HG03460 (cell line): ENCODE measurements at regions not wholly inside any gene's neighbourhood (a gene's known extent, or its start where the extent isn't known, plus 50 kb on each side); places are given as distances from the start of the nearest gene placed in this dataset.

Experiments used
- ATAC-seq: cut with Tn5 transposase; IDR thresholded peaks from one replicate; pipeline ENCODE4 v1.9.1; 2021; ENCODE audit not compliant: unreplicated experiment

DNA sequence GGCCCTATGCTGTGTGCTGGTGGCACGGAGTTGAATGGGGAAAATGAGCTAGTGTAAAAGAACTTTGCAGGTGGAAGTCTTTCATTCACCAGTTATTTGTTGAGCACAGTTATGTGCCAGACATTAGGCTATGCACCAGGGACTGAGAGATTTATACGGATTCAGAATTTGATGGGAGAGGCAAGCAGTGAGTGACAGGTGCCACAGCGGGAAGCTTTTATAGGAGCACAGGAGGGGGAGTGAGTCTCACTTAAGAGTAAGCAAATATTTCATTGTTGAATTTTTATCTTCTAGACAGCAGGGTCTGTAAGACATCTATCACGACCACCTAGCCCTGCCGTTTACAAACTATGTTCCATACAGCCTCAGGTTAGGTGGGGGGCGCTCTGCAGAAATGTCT, 320.6 kb downstream of the SNAPC1 start:
- no peak for ATAC-seq

DNA sequence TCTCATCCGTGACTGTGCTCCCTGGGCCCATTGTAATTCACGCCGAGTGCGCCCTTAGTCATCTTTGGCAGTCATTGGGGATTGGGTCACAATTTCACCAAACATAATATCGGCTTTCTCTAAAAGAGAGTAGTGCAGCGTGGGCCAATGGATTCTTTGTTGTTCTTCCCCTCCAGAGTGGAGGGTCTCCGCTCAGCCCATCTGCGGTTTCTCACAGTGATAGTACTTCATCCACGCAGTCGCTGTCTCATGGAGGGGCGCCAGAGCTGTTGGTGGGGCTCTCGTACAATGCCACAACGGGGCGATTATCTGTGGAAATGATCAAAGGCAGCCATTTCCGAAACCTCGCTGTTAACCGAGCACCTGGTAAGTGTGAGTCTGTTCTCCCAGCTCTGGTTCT, 321.8 kb downstream of the SNAPC1 start:
- no peak for ATAC-seq

DNA sequence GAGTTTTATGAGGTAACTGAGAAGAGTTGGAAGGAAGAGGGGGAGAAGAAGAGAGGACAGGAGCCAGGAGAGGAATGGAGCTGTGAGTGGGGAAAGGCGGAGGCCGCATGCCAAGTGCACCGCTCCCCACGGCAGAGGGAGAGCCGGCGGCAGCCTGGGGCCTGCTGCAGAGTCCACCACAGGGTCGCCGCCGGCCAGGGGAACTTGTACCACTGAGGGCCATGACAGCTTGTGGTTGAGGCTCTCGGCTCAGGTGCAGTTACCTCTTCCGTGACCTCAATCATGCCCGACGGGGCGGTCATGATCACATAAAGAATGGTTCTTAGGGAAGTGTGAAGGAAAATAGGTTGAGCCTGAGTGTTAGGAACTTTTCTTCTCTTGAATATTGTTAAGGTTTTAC, 325.0 kb downstream of the SNAPC1 start:
- ATAC-seq: no peak

DNA sequence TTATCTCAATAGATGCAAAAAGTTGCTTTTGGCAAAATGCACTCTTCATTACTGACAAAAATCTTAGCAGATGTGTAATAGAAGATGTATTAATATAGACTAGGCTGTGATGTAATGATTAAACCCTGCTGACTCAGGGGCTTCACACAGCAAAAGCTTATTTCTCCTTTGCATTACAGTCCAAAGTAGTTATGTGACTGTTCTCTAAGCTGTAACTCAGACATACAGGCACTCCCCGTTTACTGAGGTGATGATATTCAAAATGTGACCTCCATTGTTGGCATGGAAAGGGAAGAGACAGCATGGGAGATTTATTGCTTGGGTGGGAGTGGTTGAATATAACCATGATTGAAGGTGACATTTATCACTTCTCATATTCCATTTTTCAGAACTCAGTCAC, 331.5 kb downstream of the SNAPC1 start:
- ATAC-seq: no peak

DNA sequence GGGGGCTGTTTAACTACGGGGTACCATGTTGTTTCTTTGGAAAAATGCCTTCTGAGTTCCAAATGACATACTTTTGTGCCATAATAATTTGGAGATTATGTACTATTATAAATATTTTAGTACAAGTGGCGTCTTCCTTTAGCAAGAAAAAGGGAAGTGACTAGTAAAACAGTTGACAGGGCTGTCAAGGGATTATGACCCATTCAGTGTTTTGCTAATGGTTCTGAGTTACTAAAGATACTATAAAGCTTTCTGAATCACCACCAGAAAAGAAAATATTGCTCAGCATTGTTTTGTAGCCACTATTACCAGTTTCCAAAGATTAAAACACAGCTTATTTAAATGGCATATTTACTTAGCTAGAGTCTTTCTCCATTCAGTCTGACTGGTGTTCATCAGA, 334.9 kb downstream of the SNAPC1 start:
- no peak for ATAC-seq

DNA sequence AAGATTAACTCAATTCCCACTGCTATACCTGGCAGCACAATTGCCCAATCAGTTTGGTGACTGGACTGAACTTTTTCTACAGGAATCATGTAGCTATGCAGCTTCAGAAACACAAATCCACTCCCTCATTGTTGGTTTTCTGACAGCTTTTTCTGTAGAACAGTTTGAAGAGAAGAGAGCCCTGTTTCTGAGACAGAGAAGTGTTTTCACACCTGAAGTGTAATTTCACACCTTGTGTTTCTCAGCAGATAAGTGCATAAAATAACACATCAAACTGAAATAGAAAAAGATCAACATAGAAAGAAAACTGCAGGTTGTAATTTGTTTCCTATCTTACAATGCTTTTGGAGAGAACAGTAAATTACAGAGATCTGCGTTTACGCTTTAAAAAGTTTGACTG, 335.6 kb downstream of the SNAPC1 start:
- ATAC-seq: no peak

DNA sequence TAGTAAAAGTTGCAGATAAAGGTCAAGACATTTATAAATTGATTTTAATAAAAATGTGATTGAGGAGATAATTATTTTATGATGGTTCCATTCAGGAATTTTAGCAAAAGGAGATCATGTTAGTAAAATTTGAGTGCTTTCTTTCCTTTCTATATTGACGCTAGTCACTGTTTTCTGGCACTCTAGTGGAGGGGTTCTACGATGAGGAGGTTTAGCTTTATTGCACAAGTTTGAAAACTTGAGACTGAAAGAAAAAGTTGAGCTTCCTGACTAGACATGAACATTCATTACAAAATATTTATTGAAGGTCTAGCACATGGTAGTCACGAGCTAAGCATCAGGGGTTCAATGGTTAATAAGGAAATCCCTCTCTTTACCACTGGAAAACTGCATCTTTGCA, 336.1 kb downstream of the SNAPC1 start:
- no peak for ATAC-seq

DNA sequence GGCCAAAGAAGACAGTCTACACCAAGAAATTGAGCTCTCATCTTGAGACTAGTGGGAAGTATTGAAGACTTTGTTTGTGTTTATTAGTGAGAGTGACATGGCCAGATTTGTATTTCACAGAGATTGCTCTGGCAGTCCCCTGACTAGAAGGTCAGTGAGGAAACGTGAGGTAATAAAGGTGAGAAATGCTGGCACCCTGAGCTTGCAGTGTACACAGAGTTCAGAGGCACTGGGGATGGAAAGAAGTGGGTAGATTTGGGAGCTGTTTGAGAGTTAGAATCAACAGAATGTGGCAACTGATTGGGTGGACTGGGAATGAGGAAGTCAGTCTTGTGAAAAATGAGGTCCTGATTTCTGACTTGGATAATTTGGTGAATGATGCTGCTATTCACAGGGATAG, 336.9 kb downstream of the SNAPC1 start:
- ATAC-seq: no peak

DNA sequence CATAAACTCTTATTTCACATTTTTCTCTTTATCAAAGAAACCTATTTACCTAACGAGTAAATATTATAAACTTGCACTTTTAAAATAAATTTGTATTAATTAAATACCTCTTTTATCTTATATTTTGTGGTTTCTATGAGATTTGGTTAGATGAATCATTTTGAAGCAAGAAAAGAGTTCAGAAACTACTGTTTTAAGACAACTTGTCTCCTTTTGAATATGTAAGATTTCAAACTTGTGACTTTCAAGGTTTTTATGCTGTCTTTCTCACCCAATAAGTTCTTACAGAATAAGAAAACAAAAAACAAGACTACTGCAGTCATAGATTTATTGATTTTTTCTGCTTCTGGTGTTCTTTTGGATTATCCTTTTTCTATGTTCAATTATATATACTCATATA, 339.0 kb downstream of the SNAPC1 start:
- ATAC-seq: no peak

DNA sequence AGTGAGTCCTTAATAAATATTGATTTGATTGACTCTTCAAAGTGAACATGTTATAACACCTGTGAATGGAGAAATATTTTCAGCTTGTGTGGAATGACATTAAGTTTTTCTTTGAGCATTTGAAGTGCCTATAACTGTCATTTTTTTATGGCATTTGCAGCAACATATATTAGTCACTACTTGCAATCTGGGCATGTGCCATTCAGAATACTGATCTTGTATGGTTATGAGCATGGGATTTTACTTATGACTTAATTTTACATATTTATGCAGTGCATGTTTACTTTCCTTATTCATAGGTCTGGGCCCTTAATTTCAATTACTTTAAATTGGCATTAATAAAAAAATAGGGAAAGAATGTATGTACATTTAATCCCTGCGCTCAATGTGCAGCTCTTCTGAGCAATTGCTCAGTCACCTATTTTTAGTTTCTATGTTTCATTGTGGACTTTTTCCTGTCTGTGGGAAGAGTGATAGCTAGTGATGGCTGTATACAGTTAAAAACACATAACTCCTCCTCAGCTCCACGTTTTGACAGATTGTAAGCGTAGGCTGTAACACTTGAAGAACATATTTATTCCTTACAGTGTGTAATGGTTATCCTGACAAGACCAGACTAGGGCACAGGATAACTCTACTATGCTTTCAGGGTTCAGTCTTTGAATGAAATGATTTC, 339.6 kb downstream of the SNAPC1 start:
- no peak for ATAC-seq

DNA sequence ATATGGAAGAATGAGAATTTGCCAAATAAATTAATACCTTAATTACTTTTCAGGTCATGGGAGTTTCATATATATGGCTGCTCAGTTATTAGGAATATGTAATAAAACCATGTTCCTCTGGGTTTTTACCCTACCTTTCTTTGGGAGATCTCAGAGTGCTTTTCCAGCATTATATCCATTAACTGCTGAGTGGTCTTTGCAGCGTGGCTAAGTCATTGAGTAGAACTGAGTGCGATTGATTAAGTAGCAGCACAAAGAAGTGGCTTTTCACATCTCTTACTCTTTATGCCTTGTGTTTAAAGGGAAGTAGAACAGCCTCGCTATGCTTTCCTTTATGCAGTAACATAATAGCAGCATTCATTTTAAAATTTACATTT, 340.1 kb downstream of the SNAPC1 start:
- ATAC-seq: no peak

DNA sequence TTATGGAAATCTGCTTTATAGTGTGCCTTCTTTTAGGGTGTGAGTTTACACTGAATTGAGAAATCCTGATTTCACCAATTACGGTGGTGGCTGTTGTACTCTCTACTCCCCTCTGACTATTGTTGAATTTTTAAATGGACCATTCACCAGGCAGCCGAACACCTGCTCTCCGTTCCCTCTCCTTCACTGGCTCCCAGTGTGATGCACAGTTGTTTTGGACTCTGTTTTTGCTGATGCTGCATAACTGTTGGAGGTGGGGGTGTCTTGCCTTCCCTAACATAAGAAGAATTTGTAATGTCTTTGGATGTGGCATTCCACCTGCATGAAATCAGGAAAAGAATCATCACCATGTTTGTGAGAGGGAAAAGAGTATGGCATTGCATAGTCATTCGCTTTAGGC, 341.2 kb downstream of the SNAPC1 start:
- no peak for ATAC-seq

DNA sequence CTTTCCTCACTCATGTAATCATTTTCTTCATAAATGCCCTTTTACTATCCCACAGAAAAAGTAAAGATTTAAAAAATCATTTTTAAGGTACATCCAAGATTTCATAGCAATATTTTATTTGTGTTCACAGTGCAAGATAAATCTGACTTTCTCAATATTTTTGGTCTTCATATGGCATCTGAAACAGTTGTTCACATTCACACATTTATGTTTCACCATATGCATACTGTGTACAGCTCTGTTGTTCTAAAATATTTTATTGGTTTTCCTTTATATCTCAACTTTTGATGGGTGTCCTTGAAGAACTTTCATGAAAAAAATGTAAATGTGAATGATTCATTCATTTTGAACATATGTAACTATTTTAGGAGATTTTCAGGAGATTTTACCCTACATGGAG, 348.7 kb downstream of the SNAPC1 start:
- no peak for ATAC-seq

DNA sequence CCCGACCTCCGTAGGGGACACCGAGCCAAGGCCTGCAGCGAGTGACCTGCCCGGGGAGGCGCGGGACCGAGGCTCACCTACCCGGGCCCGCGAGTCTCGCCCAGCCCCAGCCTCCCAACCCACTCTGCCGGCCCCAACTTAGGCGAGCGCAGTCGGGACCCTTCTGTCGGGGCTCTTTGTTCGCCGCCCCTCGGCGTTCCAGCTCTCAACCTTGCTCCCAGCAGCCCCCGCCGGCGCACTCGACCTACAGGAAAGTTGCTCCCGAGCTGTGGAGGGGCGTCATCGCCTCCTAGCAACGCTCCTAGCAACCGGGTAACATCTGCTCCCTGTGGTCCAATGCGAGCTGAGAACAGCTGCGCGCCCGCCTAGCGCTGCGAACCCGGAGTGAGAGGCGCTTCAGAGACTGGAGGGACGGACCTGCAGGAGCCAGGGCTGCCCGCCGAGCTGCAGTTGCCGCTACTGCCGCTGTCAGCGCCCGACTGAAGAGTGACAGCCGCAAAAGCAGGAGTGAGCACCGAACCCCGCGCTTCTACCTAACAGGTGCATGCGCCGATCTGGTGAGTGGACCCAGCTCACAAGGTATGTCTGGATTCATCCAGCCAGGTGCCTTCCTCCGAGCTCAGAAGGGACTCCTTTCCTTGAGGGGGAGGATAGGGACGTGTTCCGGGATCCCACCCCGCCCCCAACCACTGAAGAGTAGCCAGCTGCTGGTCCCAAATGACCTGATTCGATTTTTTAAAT, 355.0 kb downstream of the SNAPC1 start:
- ATAC-seq: peak; percentile 89

DNA sequence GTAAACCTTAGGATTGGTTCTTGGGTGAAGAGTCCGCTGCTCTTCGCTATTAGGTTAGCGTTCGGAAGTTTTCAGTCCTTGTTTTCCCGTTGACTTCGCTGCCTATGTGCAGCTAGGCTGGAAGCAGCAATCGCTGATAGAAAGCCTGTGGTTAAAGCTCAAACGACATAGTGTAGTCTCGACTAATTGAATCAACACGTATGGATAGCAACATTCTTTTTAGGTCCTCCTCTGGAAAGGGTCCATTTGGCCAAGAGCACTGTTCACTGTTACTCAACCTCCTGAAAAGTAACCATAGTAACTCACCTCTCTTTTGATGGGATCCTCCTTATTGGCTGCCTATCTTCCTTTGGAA, 355.5 kb downstream of the SNAPC1 start:
- no peak for ATAC-seq

DNA sequence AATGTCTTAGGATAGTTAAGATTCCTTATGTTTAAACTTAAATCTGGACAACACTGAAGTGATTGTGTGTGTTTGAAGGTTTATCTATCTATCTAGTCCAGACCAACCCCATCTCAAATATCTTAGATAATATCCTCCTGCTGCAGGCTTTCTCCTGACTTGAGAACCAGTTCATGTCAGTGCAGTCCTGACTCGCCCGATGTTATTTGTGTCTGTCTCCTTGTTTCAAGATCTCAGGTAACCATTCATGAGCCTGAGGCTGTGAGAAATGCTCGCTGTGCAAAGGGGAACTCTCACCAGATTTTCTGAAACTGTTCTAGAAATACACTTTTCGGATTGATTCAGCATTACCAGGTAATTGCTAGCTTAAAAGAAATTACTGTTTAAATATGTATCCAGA, 356.2 kb downstream of the SNAPC1 start:
- ATAC-seq: no peak

DNA sequence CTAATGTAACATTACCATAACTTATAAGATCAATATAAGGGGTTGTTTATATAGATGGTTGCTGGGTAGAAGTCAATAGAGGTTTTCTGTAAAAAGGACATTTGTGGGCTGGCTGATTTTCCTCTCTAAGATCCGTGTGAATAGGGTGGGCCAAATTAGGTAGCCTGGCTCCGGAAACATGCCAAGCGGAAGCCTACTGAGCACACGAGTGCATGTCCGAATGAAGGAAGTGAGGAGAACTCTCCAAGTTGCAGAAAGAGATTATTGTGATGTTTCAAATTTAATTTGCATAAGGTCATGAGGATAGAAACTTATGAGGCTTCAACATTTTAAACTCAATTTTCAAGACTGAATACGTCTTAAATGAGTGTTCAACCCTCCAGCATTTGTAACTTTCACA, 356.7 kb downstream of the SNAPC1 start:
- no peak for ATAC-seq

DNA sequence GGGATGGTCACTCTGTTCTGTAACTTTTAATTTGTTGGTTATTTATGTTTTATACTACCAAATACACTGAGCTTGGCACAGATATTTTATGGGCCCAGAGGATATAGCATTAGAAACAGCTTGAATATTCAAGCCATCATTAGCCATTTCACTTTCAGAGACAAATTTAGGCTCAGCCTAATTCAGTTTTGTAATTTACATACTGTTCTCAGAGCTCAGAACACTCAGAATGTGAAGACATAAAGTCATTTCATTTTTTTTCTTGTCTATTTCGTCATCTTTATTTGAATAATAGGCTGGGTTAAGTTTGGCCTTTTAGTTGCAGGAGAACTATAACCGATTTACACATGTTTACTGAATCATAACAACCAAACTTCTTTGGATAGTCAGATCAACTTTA, 361.7 kb downstream of the SNAPC1 start:
- ATAC-seq: no peak

DNA sequence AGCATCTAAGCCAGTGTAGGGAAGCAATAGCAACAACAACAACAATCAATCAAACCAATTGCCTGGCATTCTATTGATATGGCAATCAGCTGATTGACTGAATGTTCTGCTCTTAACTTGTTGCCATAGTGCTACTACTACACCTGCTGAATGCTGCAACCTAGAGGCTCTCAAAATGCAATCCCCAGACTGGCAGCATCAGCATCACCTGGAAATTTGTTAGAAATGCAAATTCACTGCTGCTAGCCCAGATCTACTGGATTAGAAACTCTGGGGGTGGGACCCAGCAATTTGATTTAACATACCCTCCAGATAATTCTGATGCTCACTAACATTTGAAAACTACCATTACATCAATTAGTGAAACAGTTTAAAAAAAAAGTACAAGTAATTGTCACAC, 363.6 kb downstream of the SNAPC1 start:
- no peak for ATAC-seq

DNA sequence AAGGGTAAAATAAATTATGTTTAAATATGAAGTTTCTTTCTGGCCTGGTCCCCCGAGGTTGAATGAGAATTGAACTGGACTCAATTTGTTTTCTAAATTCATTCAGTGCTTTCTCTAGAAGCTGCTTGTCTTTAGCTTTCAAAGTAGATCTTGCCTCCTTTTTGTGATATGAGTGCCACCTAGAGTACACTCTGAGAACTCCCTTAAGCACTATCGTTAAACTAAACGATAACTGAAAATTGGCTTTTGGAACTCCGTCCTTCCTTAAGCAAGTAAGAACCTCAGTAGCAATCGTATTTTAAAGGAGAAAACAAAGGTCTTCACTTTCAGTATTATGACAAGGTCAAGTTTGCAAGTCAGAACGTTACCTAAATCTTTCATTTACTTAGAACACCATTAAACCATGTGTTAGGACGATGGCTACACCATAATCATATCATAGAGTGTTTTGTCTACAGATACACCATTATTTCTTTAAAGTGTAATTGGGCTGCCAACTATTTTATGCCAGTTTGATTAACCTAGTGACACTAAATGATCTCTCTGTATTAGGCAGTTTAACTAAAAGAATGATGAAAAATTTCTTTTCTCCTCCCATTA, 364.8 kb downstream of the SNAPC1 start:
- no peak for ATAC-seq

DNA sequence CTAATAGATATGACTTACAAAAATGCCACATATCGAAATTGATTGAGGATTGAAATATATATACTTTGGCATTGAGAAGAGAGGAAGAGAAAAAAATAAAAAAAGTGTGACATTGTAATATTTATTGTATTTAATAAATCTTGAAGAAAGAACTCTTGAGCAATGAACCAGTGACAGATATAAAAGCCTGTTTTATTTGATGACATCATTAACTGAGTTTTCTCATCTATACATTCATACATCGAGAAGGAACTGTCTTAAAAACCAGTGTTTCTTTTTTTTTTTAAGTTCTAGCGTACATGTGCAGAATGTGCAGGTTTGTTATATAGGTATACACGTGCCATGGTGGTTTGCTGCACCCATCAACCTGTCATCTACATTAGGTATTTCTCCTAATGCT, 368.2 kb downstream of the SNAPC1 start:
- ATAC-seq: no peak

DNA sequence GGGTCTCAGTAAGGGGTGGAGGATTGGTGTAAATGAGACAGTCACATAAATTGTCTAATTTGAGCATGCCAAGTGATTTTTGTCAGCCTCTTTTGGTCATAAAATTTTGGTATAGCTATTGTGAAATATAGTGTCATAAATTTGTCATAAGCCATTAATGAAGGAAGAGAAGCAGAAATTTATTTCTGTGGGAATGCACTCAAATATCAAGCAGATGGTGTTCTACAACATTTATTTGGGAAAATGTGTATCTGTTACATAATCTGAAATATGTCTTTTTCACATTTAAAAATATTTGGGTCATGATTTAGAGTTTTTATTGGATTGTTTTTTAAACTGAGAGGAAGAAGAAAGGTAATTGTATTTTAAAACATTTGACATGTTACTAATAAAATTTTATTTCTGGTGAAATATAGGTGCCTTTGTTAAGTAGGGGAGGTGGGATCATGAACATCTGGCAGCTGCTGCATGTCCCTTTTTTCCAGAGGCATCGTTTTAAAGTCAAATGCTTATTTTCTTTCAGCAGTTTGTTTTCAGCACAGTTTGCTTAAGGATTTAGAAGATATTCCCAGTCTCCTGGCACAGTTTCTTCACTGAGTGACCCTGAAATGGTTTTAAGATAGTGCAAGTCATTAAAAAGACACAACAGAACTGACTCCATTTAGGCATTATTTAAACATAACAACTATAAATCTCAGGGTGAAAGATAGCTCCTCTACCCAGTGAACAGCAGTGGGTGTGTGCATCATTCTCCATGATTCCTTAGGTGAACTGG, 371.7 kb downstream of the SNAPC1 start:
- no peak for ATAC-seq
